GM12873 (cell line): ENCODE measurements at regions not wholly inside any gene's neighbourhood (a gene's known extent, or its start where the extent isn't known, plus 50 kb on each side); places are given as distances from the start of the nearest gene placed in this dataset.

Experiments
- TF ChIP-seq, protein P1 (sequence below): IDR thresholded peaks from 2 replicates; pipeline ENCODE4 v1.5.1; 2012; ENCODE audit warnings: low read depth, mild to moderate bottlenecking, moderate library complexity, low read length, control low read depth; ENCODE audit not compliant: insufficient read depth; ENCODE audit errors: missing control alignments

DNA sequence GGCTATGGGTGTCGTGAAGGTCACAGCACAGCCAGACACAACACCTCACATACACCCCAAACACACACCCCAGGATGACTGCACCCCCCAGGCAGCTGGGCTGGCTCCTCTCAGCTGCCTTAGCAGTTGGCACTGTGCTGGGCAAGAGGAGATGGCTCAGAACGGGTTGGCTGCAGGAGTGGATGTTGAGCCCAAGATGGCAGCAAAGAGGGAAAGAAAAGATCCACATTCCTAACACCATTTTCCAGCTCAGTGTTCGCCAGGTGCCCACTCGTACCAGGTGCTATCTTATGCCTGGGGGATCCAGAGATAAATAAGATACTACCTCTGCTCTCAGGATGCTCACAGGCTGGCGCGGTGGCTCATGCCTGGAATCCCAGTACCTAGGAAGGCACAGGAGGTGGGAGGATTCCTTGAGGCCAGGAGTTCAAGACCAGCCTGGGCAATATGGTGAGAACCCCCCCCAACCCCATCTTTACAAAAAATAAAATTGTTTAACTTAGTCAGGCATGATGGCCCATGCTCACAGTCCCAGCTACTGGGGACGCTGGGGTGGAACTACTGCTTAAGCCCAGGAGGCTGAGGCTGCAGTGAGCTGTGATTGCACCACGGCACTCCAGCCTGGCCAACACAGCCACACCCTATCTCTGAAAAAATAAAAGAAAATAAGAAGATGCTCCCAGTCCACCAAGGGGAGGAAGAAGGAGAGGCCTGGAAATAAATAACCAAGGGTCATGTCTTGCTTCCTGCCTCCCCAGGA, 89.7 kb upstream of the ZNF507 start:
- TF ChIP-seq, protein P1, sequence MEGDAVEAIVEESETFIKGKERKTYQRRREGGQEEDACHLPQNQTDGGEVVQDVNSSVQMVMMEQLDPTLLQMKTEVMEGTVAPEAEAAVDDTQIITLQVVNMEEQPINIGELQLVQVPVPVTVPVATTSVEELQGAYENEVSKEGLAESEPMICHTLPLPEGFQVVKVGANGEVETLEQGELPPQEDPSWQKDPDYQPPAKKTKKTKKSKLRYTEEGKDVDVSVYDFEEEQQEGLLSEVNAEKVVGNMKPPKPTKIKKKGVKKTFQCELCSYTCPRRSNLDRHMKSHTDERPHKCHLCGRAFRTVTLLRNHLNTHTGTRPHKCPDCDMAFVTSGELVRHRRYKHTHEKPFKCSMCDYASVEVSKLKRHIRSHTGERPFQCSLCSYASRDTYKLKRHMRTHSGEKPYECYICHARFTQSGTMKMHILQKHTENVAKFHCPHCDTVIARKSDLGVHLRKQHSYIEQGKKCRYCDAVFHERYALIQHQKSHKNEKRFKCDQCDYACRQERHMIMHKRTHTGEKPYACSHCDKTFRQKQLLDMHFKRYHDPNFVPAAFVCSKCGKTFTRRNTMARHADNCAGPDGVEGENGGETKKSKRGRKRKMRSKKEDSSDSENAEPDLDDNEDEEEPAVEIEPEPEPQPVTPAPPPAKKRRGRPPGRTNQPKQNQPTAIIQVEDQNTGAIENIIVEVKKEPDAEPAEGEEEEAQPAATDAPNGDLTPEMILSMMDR = no peak

DNA sequence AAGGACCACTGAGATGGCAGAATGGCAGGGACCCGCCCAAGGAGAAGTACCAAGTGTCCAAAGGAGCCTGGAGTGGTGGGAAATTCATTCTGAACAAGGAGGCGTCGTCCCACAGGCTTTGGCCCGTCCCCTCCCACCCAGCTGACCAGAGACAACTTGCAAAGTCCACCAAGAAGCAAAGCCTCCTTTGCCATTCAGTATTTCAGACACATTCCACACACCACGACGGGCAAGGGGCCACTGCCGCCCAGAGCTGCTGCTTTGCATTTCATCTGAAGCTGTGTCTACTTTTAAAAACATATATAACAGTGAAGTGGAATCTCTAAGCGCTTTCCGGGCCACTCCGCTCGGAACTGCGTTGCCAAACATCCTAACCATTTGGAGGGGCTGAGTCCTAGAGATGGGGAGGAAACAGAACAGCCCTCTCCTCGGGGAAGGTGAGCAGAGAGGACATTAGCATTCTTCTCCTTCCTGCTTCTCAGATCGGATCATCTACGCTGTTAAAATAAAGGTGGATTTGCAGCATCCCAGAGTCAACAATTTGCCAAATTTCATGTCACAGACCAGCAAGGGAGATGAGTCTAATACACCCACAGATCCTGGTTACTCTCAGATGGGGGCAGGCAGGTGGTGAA, 89.0 kb upstream of the ZNF507 start:
- TF ChIP-seq, protein P1 = no peak

DNA sequence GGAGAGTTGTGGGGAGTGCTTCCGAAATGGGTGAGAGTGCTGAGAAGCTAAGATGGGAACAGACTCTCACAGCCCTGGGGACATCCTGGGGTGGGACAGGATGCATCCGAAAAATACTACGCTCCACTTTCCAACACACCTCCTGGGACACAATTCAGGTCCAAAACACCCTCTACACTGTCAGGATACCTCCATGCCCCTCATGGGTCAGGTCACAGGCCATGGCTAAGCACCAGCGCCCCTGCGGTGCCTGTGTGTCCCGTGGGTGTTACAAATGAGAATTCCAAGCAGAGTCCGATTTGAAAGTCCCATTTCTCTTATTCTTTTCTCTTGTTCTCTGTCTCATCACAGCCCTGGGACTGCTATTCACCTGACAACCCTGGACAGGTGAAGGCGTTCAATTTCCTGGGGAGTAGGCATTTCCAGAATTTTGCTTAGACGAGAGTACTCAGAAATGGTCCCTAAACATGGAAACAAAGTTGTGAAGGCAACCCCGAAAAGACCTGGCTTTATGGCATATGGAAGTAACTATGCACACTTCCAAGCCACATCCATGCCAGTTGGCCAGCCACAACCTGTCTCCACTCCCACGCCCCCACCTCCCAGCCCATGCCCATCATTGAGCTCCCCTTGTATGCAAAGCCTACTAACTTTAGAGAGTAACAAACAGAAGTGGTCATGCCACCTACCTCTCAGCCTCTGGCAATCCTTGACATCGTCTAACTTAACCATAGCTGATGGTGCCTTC, 87.9 kb upstream of the ZNF507 start:
- TF ChIP-seq, protein P1 = no peak

DNA sequence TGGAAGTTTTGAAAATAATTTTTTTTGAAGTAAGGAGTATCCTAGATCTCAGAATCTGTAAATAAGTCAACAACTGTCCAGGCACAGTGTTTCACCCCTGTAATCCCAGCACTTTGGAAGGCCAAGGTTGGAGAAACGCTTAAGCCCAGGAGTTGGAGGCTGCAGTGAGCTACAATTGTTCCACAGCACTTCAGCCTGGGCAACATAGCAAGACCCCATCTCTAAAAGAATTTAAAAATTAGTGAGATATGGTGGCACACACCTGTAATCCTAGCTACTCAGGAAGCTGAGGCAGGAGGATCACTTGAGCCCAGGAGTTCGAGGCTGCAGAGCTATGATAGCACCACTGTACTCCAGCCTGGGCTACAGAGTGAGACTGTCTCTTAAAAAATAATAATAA, 87.2 kb upstream of the ZNF507 start:
- TF ChIP-seq, protein P1 = no peak

DNA sequence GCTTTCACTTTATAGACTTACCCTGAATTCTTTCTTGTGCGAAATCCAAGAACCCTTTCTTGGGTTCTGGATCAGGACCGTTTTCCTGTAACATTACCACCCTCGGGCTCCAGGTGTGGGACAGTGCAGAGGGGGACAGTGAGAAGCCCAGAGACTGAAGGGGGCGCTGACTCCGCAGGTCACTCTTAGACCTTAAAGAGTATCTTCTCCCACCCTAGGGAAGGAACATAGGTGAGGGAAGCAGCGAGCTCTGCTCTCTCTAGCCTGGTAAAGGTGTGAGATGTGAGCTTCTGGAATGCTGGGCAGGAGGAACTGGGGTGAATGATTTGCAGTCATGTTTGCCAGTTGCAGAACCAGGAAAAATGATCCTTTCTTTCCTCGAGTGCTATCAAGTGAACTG, 80.8 kb upstream of the ZNF507 start:
- TF ChIP-seq, protein P1 = no peak

DNA sequence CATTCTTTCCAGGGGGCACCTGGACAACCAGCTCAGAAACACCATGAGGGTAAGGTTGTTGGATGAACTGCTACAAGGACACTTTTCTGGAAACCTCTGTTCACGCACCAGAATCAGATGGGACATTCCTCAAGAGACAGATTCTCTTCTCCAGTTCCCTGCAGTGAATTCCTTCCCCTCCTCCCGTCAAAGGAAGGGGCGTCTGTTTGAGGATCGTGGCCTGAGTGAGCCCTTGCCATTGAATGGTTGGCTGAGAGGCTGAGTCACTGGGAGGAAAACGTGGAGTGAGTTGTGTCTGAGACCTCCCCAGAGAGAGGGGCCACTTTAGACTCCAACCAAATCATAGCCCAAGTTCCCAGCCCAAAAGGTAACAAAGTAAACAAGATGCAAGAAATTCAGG, 79.4 kb upstream of the ZNF507 start:
- TF ChIP-seq, protein P1 = no peak

DNA sequence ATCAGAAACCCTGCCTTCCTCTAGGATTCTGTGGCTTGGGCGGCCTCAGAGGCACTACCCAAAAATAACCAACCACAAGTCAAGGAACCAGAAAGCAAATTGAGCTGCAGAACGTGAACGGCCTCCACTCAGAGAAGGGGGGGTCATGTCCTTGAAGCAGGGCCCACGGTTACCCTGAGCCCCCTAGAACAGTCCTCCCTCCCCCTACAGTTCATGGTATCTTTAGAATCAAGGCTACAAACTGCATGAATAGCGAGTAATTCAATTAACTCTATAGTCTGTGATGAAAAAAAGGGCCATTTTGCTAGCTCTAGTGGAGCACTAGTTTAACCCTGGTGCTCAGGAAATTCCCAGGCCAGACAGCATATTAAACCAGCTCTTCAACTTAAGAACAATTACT, 79.0 kb upstream of the ZNF507 start:
- TF ChIP-seq, protein P1 = no peak
